ENCODE measurements at regions not wholly inside any gene's neighbourhood (a gene's known extent, or its start where the extent isn't known, plus 50 kb on each side); places are given as distances from the start of the nearest gene placed in this dataset.

DNA sequence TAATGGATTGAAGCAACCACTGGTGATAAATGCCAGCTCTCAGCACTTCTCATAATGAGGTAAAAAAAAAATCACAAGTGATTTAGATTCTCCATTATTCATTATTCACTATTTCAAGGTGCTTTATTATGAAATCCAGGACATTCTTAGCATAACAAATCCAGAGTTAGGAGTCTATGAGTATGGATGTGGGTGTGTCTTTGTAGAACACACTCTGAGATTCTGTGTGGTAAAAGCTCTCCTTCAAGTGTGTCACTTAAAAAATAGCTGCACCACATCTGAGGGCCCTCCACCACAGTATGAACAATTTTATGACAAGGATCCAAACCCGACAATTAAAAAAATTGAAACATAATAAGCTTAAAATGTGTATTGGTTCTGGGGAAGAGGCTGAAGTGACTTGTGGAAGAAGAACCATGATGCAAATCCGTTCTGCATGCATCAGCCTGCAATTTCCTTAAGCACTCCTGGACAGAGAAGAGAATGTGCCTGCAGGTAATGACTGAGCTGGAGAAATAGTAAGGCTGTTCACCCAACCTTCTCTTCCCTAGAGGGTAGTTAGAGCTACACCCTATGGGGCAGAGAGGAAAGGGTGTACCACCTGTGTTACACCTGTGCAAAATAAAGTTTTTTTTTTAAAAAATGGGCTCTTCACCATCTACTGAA, 488.5 kb upstream of the MGAT4C start:
- no peak overlapping the region for H3K27ac Mint-ChIP-seq
- Histone ChIP-seq H2AFZ (ENCODE audit: insufficient read depth, low read depth, low read length, poor library complexity, severe bottlenecking) (no peak overlapping the region), H3K4me2 (replicated peaks; ENCODE audit: low read depth, low read length, poor library complexity, severe bottlenecking) (no peak overlapping the region), H3K79me2 (ENCODE audit: control insufficient read depth, insufficient read depth, low read length) (no peaks in the 10 kb centered on the region), H3K9ac (ENCODE audit: low read length) (no peak overlapping the region), H3K36me3 (replicated peaks in 1 of 2; ENCODE audit: control extremely low read depth in 1 of 2, control insufficient read depth in 1 of 2, extremely low read depth in 1 of 2, insufficient read depth in 2 of 2, low read length in 1 of 2) (no peaks in the 10 kb centered on the region), H3K27me3 (replicated peaks in 1 of 4; ENCODE audit: control extremely low read depth in 1 of 4, control insufficient read depth in 3 of 4, insufficient read depth in 4 of 4, low read length in 3 of 4) (no peaks in the 10 kb centered on the region), H3K27ac (ENCODE audit: low read length in 2 of 2) (no peak overlapping the region), H3K9me3 (ENCODE audit: control extremely low read depth in 1 of 3, control insufficient read depth in 2 of 3, insufficient read depth in 1 of 3, low read length in 2 of 3) (no peaks in the 10 kb centered on the region), H3K4me1 (ENCODE audit: control insufficient read depth in 2 of 2, insufficient read depth in 2 of 2, low read length in 2 of 2) (no peaks in the 10 kb centered on the region), H3K4me3 (ENCODE audit: control extremely low read depth in 1 of 5, extremely low read depth in 1 of 5, insufficient read depth in 1 of 5, low read depth in 2 of 5, low read length in 4 of 5) (no peak overlapping the region), H4K20me1 (ENCODE audit: control insufficient read depth, insufficient read depth, low read length, poor library complexity, severe bottlenecking) (no peaks in the 10 kb centered on the region)
- DNase-seq: no peak
- ATAC-seq (ENCODE audit: low read depth): no peak
- POLR2A ChIA-PET: no interaction called here
- CTCF ChIA-PET: no interaction called here
- no peaks in the 10 kb centered on the region for H3K4me1 Mint-ChIP-seq
- WGBS (ENCODE audit: insufficient coverage): 100% methylated on average over 1 of the region's 2 CpGs
- TF ChIP-seq EZH2 (IDR thresholded peaks at IDR 0.05; ENCODE audit: borderline replicate concordance, insufficient read depth, low read depth, low read length, poor library complexity, severe bottlenecking): no peak
- TF ChIP-seq, protein P1, sequence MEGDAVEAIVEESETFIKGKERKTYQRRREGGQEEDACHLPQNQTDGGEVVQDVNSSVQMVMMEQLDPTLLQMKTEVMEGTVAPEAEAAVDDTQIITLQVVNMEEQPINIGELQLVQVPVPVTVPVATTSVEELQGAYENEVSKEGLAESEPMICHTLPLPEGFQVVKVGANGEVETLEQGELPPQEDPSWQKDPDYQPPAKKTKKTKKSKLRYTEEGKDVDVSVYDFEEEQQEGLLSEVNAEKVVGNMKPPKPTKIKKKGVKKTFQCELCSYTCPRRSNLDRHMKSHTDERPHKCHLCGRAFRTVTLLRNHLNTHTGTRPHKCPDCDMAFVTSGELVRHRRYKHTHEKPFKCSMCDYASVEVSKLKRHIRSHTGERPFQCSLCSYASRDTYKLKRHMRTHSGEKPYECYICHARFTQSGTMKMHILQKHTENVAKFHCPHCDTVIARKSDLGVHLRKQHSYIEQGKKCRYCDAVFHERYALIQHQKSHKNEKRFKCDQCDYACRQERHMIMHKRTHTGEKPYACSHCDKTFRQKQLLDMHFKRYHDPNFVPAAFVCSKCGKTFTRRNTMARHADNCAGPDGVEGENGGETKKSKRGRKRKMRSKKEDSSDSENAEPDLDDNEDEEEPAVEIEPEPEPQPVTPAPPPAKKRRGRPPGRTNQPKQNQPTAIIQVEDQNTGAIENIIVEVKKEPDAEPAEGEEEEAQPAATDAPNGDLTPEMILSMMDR (IDR thresholded peaks at IDR 0.05): no peak
- intact Hi-C loops (cut with micrococcal nuclease): no loop called here
- H3K27me3 Mint-ChIP-seq: no peaks in the 10 kb centered on the region
- no peaks in the 10 kb centered on the region for H3K9me3 Mint-ChIP-seq (ENCODE audit: insufficient read depth)
- no peak overlapping the region for H3K4me3 Mint-ChIP-seq

DNA sequence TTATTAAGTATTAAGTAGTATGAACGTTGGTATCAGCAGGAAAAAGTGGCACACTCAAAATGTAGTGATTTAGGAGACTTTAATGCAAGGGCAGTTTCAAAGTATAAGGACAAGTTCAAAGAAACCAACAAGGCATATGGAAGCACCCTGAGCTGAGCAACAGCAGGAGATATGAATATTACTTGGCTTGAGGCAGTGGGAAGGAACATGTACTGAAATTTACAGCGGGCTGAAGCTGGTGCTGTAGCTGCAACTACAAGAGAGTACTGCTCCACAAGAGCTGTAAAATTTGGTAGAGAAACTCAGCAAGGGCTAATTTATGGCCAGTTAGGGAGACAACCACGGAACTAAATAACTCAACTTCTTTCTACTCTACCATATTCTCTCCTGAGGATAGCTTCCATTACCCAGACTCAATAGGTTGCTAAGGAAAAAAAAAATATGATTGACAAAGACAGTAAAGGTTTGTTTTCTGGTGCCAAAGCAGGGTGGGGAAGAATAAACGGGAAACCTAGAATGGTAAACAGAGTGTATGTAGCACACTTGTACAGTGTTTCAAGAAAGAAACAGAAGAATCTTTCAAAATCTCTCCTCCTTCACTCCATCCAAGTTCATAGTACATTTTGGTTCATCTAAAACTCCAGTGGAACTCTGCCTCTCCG, 487.8 kb upstream of the MGAT4C start:
- intact Hi-C loops (cut with micrococcal nuclease): no loop called here
- Mint-ChIP-seq H3K27ac (no peak overlapping the region), H3K4me1 (no peaks in the 10 kb centered on the region), H3K27me3 (no peaks in the 10 kb centered on the region), H3K9me3 (ENCODE audit: insufficient read depth) (no peaks in the 10 kb centered on the region), H3K4me3 (no peak overlapping the region)
- H3K27ac ChIP-seq (ENCODE audit: low read length in 2 of 2): no peak overlapping the region
- H3K27me3 ChIP-seq (replicated peaks in 1 of 4; ENCODE audit: control extremely low read depth in 1 of 4, control insufficient read depth in 3 of 4, insufficient read depth in 4 of 4, low read length in 3 of 4): no peaks in the 10 kb centered on the region
- H4K20me1 ChIP-seq (ENCODE audit: control insufficient read depth, insufficient read depth, low read length, poor library complexity, severe bottlenecking): no peaks in the 10 kb centered on the region
- H2AFZ ChIP-seq (ENCODE audit: insufficient read depth, low read depth, low read length, poor library complexity, severe bottlenecking): no peak overlapping the region
- no peak overlapping the region for H3K9ac ChIP-seq (ENCODE audit: low read length)
- H3K36me3 ChIP-seq (replicated peaks in 1 of 2; ENCODE audit: control extremely low read depth in 1 of 2, control insufficient read depth in 1 of 2, extremely low read depth in 1 of 2, insufficient read depth in 2 of 2, low read length in 1 of 2): no peaks in the 10 kb centered on the region
- H3K9me3 ChIP-seq (ENCODE audit: control extremely low read depth in 1 of 3, control insufficient read depth in 2 of 3, insufficient read depth in 1 of 3, low read length in 2 of 3): no peaks in the 10 kb centered on the region
- POLR2A ChIA-PET: no interaction called here
- no peak for TF ChIP-seq EZH2 (IDR thresholded peaks at IDR 0.05; ENCODE audit: borderline replicate concordance, insufficient read depth, low read depth, low read length, poor library complexity, severe bottlenecking)
- TF ChIP-seq, protein P1 (IDR thresholded peaks at IDR 0.05): no peak
- CTCF ChIA-PET: no interaction called here
- H3K4me2 ChIP-seq (replicated peaks; ENCODE audit: low read depth, low read length, poor library complexity, severe bottlenecking): no peak overlapping the region
- no peak overlapping the region for H3K4me3 ChIP-seq (ENCODE audit: control extremely low read depth in 1 of 5, extremely low read depth in 1 of 5, insufficient read depth in 1 of 5, low read depth in 2 of 5, low read length in 4 of 5)
- DNase-seq (no peak), ATAC-seq (ENCODE audit: low read depth) (no peak)
- no peaks in the 10 kb centered on the region for H3K4me1 ChIP-seq (ENCODE audit: control insufficient read depth in 2 of 2, insufficient read depth in 2 of 2, low read length in 2 of 2)
- WGBS (ENCODE audit: insufficient coverage): 86% methylated on average over 1 of the region's 5 CpGs
- H3K79me2 ChIP-seq (ENCODE audit: control insufficient read depth, insufficient read depth, low read length): no peaks in the 10 kb centered on the region

Data from B cell (primary cell).